ENCODE measurements at regions not wholly inside any gene's neighbourhood (a gene's known extent, or its start where the extent isn't known, plus 50 kb on each side); places are given as distances from the start of the nearest gene placed in this dataset.
"Not testable (repeated sequence)": the region's sequence is repeated elsewhere in the genome, so short reads cannot be mapped to it uniquely, and the experiment has no call there.

GRCh38 chr4:9716093-9716492 is 65.3 kb upstream of the DRD5 start:
- Histone ChIP-seq H3K36me3 (no peaks in the 10 kb centered on the region), H3K4me3 (no peak overlapping the region), H3K27me3 (no peaks in the 10 kb centered on the region), H3K9me3 (no peaks in the 10 kb centered on the region), H3K4me1 (no peaks in the 10 kb centered on the region), H3K27ac (no peak overlapping the region)
- intact Hi-C loops (cut with DNase I; ENCODE audit: low total_unique reads) = no loop called here
- TF ChIP-seq POLR2A (IDR thresholded peaks at IDR 0.05) (no peak), POLR2AphosphoS5 (IDR thresholded peaks at IDR 0.05) (no peak), CTCF (IDR thresholded peaks at IDR 0.05) (no peak)
- no peak for DNase-seq (ENCODE audit: low spot score in 2 of 2)

DNA sequence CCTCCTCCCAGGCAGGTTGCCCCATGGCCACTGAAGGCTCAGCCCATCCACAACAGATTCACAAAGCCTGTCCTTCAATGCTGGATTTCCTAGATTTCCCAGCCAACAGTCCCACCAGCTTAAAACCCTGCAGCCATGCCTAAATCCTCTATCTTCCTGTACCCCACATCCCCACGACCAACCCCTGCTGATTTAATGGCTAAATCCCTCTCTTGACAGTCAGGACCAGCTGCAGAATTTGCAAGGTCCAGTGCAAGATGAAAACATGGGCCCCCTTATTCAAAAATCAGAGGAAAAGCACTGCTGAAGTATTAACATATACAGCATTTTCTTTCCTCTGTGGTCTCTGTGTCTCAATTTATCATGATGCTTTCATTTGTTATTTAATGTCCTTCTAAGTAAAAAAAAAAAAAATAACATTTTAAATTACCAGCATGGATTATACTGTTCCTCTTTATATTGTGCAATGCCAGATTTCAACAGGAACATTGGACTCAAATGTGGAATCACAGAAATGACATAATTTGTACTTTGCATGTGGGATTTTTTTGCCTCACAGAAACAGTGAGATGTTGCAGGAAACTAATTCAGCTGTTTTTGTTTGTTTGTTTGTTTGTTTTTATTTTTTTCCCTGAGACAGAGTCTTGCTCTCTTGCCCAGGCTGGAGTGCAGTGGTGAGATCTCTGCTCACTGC is 63.0 kb upstream of the DRD5 start:
- H3K36me3 ChIP-seq; H3K4me3 ChIP-seq; H3K4me1 ChIP-seq; intact Hi-C loops (cut with DNase I; ENCODE audit: low total_unique reads); DNase-seq (ENCODE audit: low spot score in 2 of 2); H3K27me3 ChIP-seq; H3K9me3 ChIP-seq: not testable (repeated sequence)
- peak overlapping the region in 1 of 2 donors; percentile 38 for H3K27ac ChIP-seq

DNA sequence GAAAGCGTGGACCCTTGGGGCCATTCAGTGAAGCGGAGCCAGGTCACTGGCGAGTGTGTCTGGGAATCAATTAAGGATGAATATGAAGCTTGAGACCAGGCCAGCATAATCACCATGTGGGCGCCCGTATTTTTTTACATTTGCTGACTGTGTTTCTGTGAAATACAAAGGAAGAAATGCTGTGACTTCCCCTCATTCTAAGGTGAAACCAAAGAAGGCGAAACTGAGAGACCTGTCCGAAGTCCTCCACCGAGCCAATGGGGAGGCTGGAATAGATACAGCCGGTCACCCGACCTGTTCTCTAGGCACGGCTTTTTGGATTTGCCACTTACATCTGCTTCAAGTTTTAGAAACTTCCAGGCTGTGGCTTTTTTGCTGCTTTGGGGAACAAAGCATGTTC is 59.3 kb upstream of the DRD5 start:
- DNase-seq (ENCODE audit: low spot score in 2 of 2); intact Hi-C loops (cut with DNase I; ENCODE audit: low total_unique reads); H3K36me3 ChIP-seq; H3K4me1 ChIP-seq; H3K9me3 ChIP-seq; H3K4me3 ChIP-seq; H3K27ac ChIP-seq; H3K27me3 ChIP-seq: not testable (repeated sequence)

Measured in breast epithelium (tissue), 4 donors.